ENCODE measurements at regions not wholly inside any gene's neighbourhood (a gene's known extent, or its start where the extent isn't known, plus 50 kb on each side); places are given as distances from the start of the nearest gene placed in this dataset.

- H4K20me1 ChIP-seq (ENCODE audit: insufficient read depth, low read length), result no peaks in the 10 kb centered on the region
- H3K4ac ChIP-seq (ENCODE audit: low read depth, low read length), result no peak overlapping the region
- ChIA-PET CTCF (no interaction called here), POLR2A (ENCODE audit: unreplicated experiment) (no interaction called here)
- no peak overlapping the region for H2AFZ ChIP-seq (replicated peaks; ENCODE audit: low read length, poor library complexity)
- no peak overlapping the region for H2AK5ac ChIP-seq (ENCODE audit: low read depth, low read length)
- TF ChIP-seq NFE2L2 (IDR thresholded peaks at IDR 0.05; ENCODE audit: low read depth, low read length), result no peak
- in situ Hi-C loops (cut with MboI; ENCODE audit: low sequenced_read_pairs) (no loop called here), dilution Hi-C loops (cut with HindIII; ENCODE audit: low sequenced_read_pairs, unreplicated experiment) (no loop called here), intact Hi-C loops (cut with micrococcal nuclease) (no loop called here)
- no peak overlapping the region for H2BK5ac ChIP-seq (ENCODE audit: low read depth, low read length, poor library complexity, severe bottlenecking)
- no peak overlapping the region for H3K14ac ChIP-seq (replicated peaks; ENCODE audit: low read depth, low read length)
- no peaks in the 10 kb centered on the region for H3K4me1 ChIP-seq (ENCODE audit: control insufficient read depth, insufficient read depth, low read length)
- H4K91ac ChIP-seq (ENCODE audit: insufficient read depth, low read depth, low read length), result no peak overlapping the region
- H3K9ac ChIP-seq (ENCODE audit: low read depth, low read length), result no peak overlapping the region
- H3K56ac ChIP-seq (ENCODE audit: extremely low read depth, insufficient read depth, low read length), result no peak overlapping the region
- no peak overlapping the region for H2BK20ac ChIP-seq (ENCODE audit: low read depth, low read length)
- no peaks in the 10 kb centered on the region for H3K79me1 ChIP-seq (ENCODE audit: low read depth in 1 of 2, low read length in 2 of 2)
- H3K4me3 ChIP-seq (ENCODE audit: insufficient read depth, low read depth, low read length), result no peak overlapping the region
- no peak overlapping the region for H3K23ac ChIP-seq (ENCODE audit: low read depth, low read length)
- no peaks in the 10 kb centered on the region for H3K9me3 ChIP-seq (ENCODE audit: control insufficient read depth, insufficient read depth, low read length)
- DNase-seq (no peak), ATAC-seq (ENCODE audit: low read depth) (no peak)
- H3K9me1 ChIP-seq (ENCODE audit: insufficient read depth, low read length), result no peaks in the 10 kb centered on the region
- H2BK120ac ChIP-seq (ENCODE audit: low read depth, low read length), result no peak overlapping the region
- no peak overlapping the region for H3K18ac ChIP-seq (ENCODE audit: low read depth, low read length)
- BruUV-seq (replicated peaks), result no TSS peak
- H3K27me3 ChIP-seq (ENCODE audit: control insufficient read depth, insufficient read depth, low read length), result no peaks in the 10 kb centered on the region
- H2AK9ac ChIP-seq (replicated peaks; ENCODE audit: low read depth, low read length, poor library complexity), result no peak overlapping the region
- no peak overlapping the region for H4K8ac ChIP-seq (ENCODE audit: low read depth in 2 of 2, low read length in 2 of 2)
- no peaks in the 10 kb centered on the region for H3K36me3 ChIP-seq (ENCODE audit: control insufficient read depth, insufficient read depth, low read length)
- no peak overlapping the region for H2BK15ac ChIP-seq (ENCODE audit: low read depth, low read length)
- no peak overlapping the region for H3K27ac ChIP-seq (ENCODE audit: insufficient read depth, low read length)
- WGBS, 2 experiments (ENCODE audit: extremely low coverage in 2 of 2, insufficient read length in 1 of 2), result 60% methylated on average over 1 of the region's 4 CpGs; no CpG with 5 or more reads in 1 of the 2 experiments
- no peak overlapping the region for H4K5ac ChIP-seq (ENCODE audit: low read depth, low read length)
- no peak overlapping the region for H3K4me2 ChIP-seq (ENCODE audit: low read depth, low read length)
Observed at GRCh38 chr4:10207116-10207515, 90.5 kb upstream of the WDR1 start.
